Activated CD4-positive, alpha-beta T cell treated with anti-CD3 and anti-CD28 coated beads, Interleukin-2, amount 10 ng/mL, durations not matched to agents 7 days and 5 days (primary cell): ENCODE measurements at regions not wholly inside any gene's neighbourhood (a gene's known extent, or its start where the extent isn't known, plus 50 kb on each side); places are given as distances from the start of the nearest gene placed in this dataset.

Experiments
- CTCF ChIA-PET: fragments of 350-600 bp; sonication (Branson Sonifier 250); formaldehyde crosslinking; loops from one replicate; lab custom pipeline; 2021; ENCODE audit warnings: antibody characterized with exemption; lab: Charles Lee
- POLR2A ChIA-PET: fragments of 350-600 bp; sonication (Branson Sonifier 250); formaldehyde crosslinking; loops from one replicate; lab custom pipeline; 2021; ENCODE audit warnings: antibody characterized with exemption; lab: Charles Lee
- DNase-seq: peaks from one replicate; pipeline ENCODE4 v3.0.0-alpha.2; 2020
- H3K27ac Mint-ChIP-seq: one replicate; pipeline ENCODE4 v1.8.0; 2021; ENCODE audit warnings: mild to moderate bottlenecking, moderate library complexity, mixed read lengths
- H3K27me3 Mint-ChIP-seq: one replicate; pipeline ENCODE4 v1.8.0; 2021; ENCODE audit warnings: mixed read lengths
- H3K36me3 Mint-ChIP-seq: one replicate; pipeline ENCODE4 v1.8.0; 2021; ENCODE audit warnings: low read depth, mixed read lengths
- H3K4me1 Mint-ChIP-seq: one replicate; pipeline ENCODE4 v1.8.0; 2021; ENCODE audit warnings: mixed read lengths
- H3K4me3 Mint-ChIP-seq: one replicate; pipeline ENCODE4 v1.8.0; 2021; ENCODE audit warnings: mild to moderate bottlenecking, moderate library complexity, mixed read lengths
- H3K9me3 Mint-ChIP-seq: one replicate; pipeline ENCODE4 v1.8.0; 2021; ENCODE audit warnings: mixed read lengths

- H3K9me3 Mint-ChIP-seq: no peaks in the 10 kb centered on the region
- no peaks in the 10 kb centered on the region for H3K4me1 Mint-ChIP-seq
- H3K27me3 Mint-ChIP-seq: peaks cover 2% of the 10 kb centered on the region
- no peak overlapping the region for H3K27ac Mint-ChIP-seq
- no peak overlapping the region for H3K4me3 Mint-ChIP-seq
- DNase-seq: no peak
- POLR2A ChIA-PET: no interaction called here
- CTCF ChIA-PET: no interaction called here
- no peaks in the 10 kb centered on the region for H3K36me3 Mint-ChIP-seq
These were observed 198.4 kb upstream of the NRP1 start for GRCh38 chr10:33532901-33533300.

GRCh38 chr10:33529234-33529633 lies 194.8 kb upstream of the NRP1 start:
- Mint-ChIP-seq H3K4me3 (no peak overlapping the region), H3K9me3 (no peaks in the 10 kb centered on the region), H3K4me1 (no peaks in the 10 kb centered on the region), H3K36me3 (no peaks in the 10 kb centered on the region), H3K27me3 (no peaks in the 10 kb centered on the region), H3K27ac (no peak overlapping the region)
- ChIA-PET CTCF (no interaction called here), POLR2A (no interaction called here)
- DNase-seq: no peak

GRCh38 chr10:33524966-33525365 lies 190.5 kb upstream of the NRP1 start:
- DNase-seq: no peak
- Mint-ChIP-seq H3K36me3 (no peaks in the 10 kb centered on the region), H3K27me3 (no peaks in the 10 kb centered on the region), H3K4me3 (no peak overlapping the region), H3K4me1 (no peaks in the 10 kb centered on the region), H3K9me3 (no peaks in the 10 kb centered on the region), H3K27ac (no peak overlapping the region)
- POLR2A ChIA-PET: no interaction called here
- CTCF ChIA-PET: no interaction called here

- H3K27ac Mint-ChIP-seq: no peak overlapping the region
- no peak for DNase-seq
- CTCF ChIA-PET: interaction anchor here (0.7 kb wide), 1 partner anchor 531 kb away, joined by 4 read pairs; no protein-coding TSS in a partner anchor
- H3K36me3 Mint-ChIP-seq: no peaks in the 10 kb centered on the region
- POLR2A ChIA-PET: no interaction called here
- no peaks in the 10 kb centered on the region for H3K4me1 Mint-ChIP-seq
- no peak overlapping the region for H3K4me3 Mint-ChIP-seq
- H3K9me3 Mint-ChIP-seq: no peaks in the 10 kb centered on the region
- H3K27me3 Mint-ChIP-seq: no peaks in the 10 kb centered on the region
These were observed 189.6 kb upstream of the NRP1 start for GRCh38 chr10:33524041-33524440.

- ChIA-PET CTCF (no interaction called here), POLR2A (no interaction called here)
- Mint-ChIP-seq H3K36me3 (no peaks in the 10 kb centered on the region), H3K4me1 (no peaks in the 10 kb centered on the region), H3K27me3 (no peaks in the 10 kb centered on the region), H3K9me3 (no peaks in the 10 kb centered on the region), H3K27ac (no peak overlapping the region), H3K4me3 (no peak overlapping the region)
- DNase-seq: no peak
These were observed 188.8 kb upstream of the NRP1 start for GRCh38 chr10:33523236-33523792.

GRCh38 chr10:33521904-33522303 lies 187.4 kb upstream of the NRP1 start:
- Mint-ChIP-seq H3K4me1 (no peaks in the 10 kb centered on the region), H3K9me3 (no peaks in the 10 kb centered on the region)

GRCh38 chr10:33521062-33521461 lies 186.6 kb upstream of the NRP1 start:
- Mint-ChIP-seq H3K9me3 (no peaks in the 10 kb centered on the region), H3K4me1 (no peaks in the 10 kb centered on the region), H3K27ac (no peak overlapping the region), H3K4me3 (no peak overlapping the region), H3K36me3 (no peaks in the 10 kb centered on the region), H3K27me3 (no peaks in the 10 kb centered on the region)
- ChIA-PET POLR2A (no interaction called here), CTCF (no interaction called here)
- DNase-seq: no peak

More at GRCh38 chr10:33521904-33522303, 187.4 kb upstream of the NRP1 start:
- no peak for DNase-seq
- POLR2A ChIA-PET: no interaction called here
- Mint-ChIP-seq H3K27me3 (no peaks in the 10 kb centered on the region), H3K4me3 (no peak overlapping the region), H3K36me3 (no peaks in the 10 kb centered on the region), H3K27ac (no peak overlapping the region)
- CTCF ChIA-PET: no interaction called here

GRCh38 chr10:33520223-33520622 lies 185.8 kb upstream of the NRP1 start:
- H3K9me3 Mint-ChIP-seq: no peaks in the 10 kb centered on the region
- no peak overlapping the region for H3K4me3 Mint-ChIP-seq
- ChIA-PET CTCF (no interaction called here), POLR2A (no interaction called here)
- H3K36me3 Mint-ChIP-seq: no peaks in the 10 kb centered on the region
- no peaks in the 10 kb centered on the region for H3K4me1 Mint-ChIP-seq
- H3K27me3 Mint-ChIP-seq: no peaks in the 10 kb centered on the region
- H3K27ac Mint-ChIP-seq: no peak overlapping the region
- no peak for DNase-seq

- DNase-seq: no peak
- H3K36me3 Mint-ChIP-seq: no peaks in the 10 kb centered on the region
- H3K9me3 Mint-ChIP-seq: no peaks in the 10 kb centered on the region
- CTCF ChIA-PET: no interaction called here
- H3K27ac Mint-ChIP-seq: no peak overlapping the region
- POLR2A ChIA-PET: no interaction called here
- H3K4me3 Mint-ChIP-seq: no peak overlapping the region
- H3K27me3 Mint-ChIP-seq: no peaks in the 10 kb centered on the region
- H3K4me1 Mint-ChIP-seq: no peaks in the 10 kb centered on the region
These were observed 184.8 kb upstream of the NRP1 start for GRCh38 chr10:33519130-33519860.

GRCh38 chr10:33510206-33510605 lies 175.7 kb upstream of the NRP1 start:
- peaks cover 3% of the 10 kb centered on the region for H3K4me1 Mint-ChIP-seq
- POLR2A ChIA-PET: no interaction called here
- DNase-seq: no peak
- H3K36me3 Mint-ChIP-seq: no peaks in the 10 kb centered on the region
- CTCF ChIA-PET: no interaction called here
- H3K4me3 Mint-ChIP-seq: no peak overlapping the region
- H3K27me3 Mint-ChIP-seq: peaks cover 2% of the 10 kb centered on the region
- no peak overlapping the region for H3K27ac Mint-ChIP-seq
- H3K9me3 Mint-ChIP-seq: no peaks in the 10 kb centered on the region

- H3K36me3 Mint-ChIP-seq: no peaks in the 10 kb centered on the region
- H3K4me1 Mint-ChIP-seq: peaks cover 3% of the 10 kb centered on the region
- ChIA-PET POLR2A (no interaction called here), CTCF (no interaction called here)
- no peak overlapping the region for H3K27ac Mint-ChIP-seq
- no peak overlapping the region for H3K4me3 Mint-ChIP-seq
- DNase-seq: no peak
- no peaks in the 10 kb centered on the region for H3K9me3 Mint-ChIP-seq
- peaks cover 2% of the 10 kb centered on the region for H3K27me3 Mint-ChIP-seq
These were observed 174.9 kb upstream of the NRP1 start for GRCh38 chr10:33509231-33509831.

- no peak overlapping the region for H3K4me3 Mint-ChIP-seq
- H3K27ac Mint-ChIP-seq: no peak overlapping the region
- H3K27me3 Mint-ChIP-seq: peaks cover 2% of the 10 kb centered on the region
- no peaks in the 10 kb centered on the region for H3K36me3 Mint-ChIP-seq
- H3K9me3 Mint-ChIP-seq: no peaks in the 10 kb centered on the region
- H3K4me1 Mint-ChIP-seq: peaks cover 3% of the 10 kb centered on the region
- no peak for DNase-seq
- POLR2A ChIA-PET: no interaction called here
- CTCF ChIA-PET: interaction anchor here (0.6 to 1.1 kb wide), 2 partner anchors 44 to 465 kb away, joined by 3 read pairs; no protein-coding TSS in a partner anchor
These were observed 173.4 kb upstream of the NRP1 start for GRCh38 chr10:33507662-33508425.
